Right lobe of liver (tissue), 4 donors: ENCODE measurements at regions not wholly inside any gene's neighbourhood (a gene's known extent, or its start where the extent isn't known, plus 50 kb on each side); places are given as distances from the start of the nearest gene placed in this dataset.

Source experiments
- POLR2A ChIP-seq: fragments of 450-650 bp; IDR thresholded peaks from one replicate; pipeline ENCODE4 v1.6.1; 2017; ENCODE audit warnings: antibody characterized with exemption, mild to moderate bottlenecking
- TF ChIP-seq, protein P1 (sequence below), 4 donors: fragments of 200-600 bp in 3 of 4; fragments of 450-650 bp in 1 of 4; IDR thresholded peaks; one replicate each; pipeline versions ENCODE4 v1.5.1 to v1.8.0; 2016 to 2022; ENCODE audit warnings: antibody characterized with exemption in 4 of 4, mild to moderate bottlenecking in 2 of 4
- donor health status: DM: no; HTN: no; CAD: no.
- donor health status: DM: no; HTN: no; CAD: no.
- donor health status: DM: no; HTN: yes; CAD: no.

DNA sequence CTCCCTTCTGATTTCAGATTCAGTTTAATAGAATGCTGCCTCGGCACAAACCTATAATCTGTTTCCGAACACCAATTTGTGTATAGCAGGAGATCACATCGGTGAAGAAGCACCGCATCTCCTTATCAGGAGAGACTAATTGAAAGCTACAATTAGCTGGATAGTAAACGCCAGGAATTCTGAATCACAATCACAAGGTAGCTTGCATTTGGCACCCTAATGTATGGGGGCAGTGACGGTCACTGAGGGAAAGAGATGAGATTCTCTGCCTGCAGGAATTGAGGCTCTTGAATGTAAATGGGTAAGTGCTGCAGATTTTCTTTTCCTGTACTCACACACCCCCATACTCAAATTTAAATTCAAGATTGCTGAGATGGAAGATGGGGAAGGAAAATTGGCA is 373.6 kb upstream of the ZNF608 start:
- TF ChIP-seq, protein P1, sequence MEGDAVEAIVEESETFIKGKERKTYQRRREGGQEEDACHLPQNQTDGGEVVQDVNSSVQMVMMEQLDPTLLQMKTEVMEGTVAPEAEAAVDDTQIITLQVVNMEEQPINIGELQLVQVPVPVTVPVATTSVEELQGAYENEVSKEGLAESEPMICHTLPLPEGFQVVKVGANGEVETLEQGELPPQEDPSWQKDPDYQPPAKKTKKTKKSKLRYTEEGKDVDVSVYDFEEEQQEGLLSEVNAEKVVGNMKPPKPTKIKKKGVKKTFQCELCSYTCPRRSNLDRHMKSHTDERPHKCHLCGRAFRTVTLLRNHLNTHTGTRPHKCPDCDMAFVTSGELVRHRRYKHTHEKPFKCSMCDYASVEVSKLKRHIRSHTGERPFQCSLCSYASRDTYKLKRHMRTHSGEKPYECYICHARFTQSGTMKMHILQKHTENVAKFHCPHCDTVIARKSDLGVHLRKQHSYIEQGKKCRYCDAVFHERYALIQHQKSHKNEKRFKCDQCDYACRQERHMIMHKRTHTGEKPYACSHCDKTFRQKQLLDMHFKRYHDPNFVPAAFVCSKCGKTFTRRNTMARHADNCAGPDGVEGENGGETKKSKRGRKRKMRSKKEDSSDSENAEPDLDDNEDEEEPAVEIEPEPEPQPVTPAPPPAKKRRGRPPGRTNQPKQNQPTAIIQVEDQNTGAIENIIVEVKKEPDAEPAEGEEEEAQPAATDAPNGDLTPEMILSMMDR (IDR thresholded peaks at IDR 0.05): no peak
- no peak for TF ChIP-seq POLR2A
